H1 (cell line): ENCODE measurements at regions not wholly inside any gene's neighbourhood (a gene's known extent, or its start where the extent isn't known, plus 50 kb on each side); places are given as distances from the start of the nearest gene placed in this dataset.

Experiments
- CTCF ChIA-PET: fragments of 300-600 bp; sonication (Branson Sonifier 250); formaldehyde crosslinking; loops from one replicate; lab custom pipeline; 2021; ENCODE audit not compliant: partially characterized antibody; lab: Charles Lee
- POLR2A ChIA-PET: fragments of 300-600 bp; sonication (Branson Sonifier 250); formaldehyde crosslinking; loops from one replicate; lab custom pipeline; 2021; ENCODE audit warnings: inconsistent platforms; ENCODE audit not compliant: partially characterized antibody; lab: Charles Lee
- DNase-seq, 2 experiments: peaks; one replicate each; pipeline versions ENCODE4 v3.0.0 to v3.0.0-alpha.2; 2010 to 2022; ENCODE audit warnings: low spot score in 2 of 2, low read depth in 1 of 2, mixed read lengths in 1 of 2
- FAIRE-seq: peaks from 2 replicates; lab custom pipeline; 2011; peaks lifted over from hg19 to GRCh38; lab: Jason Lieb, UNC
- H2AFZ ChIP-seq: 2 replicates; pipeline ENCODE4 v1.8.1; 2012; ENCODE audit warnings: low read length, inconsistent platforms
- H2AK5ac ChIP-seq: 2 replicates; pipeline ENCODE4 v1.6.1; 2013; ENCODE audit warnings: low read depth, low read length
- H2BK120ac ChIP-seq: replicated peaks from 2 replicates; pipeline ENCODE3; 2013; ENCODE audit warnings: low read depth, low read length, inconsistent platforms
- H2BK12ac ChIP-seq: 2 replicates; pipeline ENCODE4 v1.6.1; 2013; ENCODE audit warnings: low read depth, low read length
- H2BK15ac ChIP-seq: 2 replicates; pipeline ENCODE4 v1.6.1; 2013; ENCODE audit warnings: low read length
- H2BK20ac ChIP-seq: 2 replicates; pipeline ENCODE4 v1.6.1; 2013; ENCODE audit warnings: low read length
- H2BK5ac ChIP-seq: 2 replicates; pipeline ENCODE4 v1.6.1; 2013; ENCODE audit warnings: low read depth, low read length
- H3K14ac ChIP-seq: 2 replicates; pipeline ENCODE4 v1.6.1; 2013; ENCODE audit warnings: inconsistent platforms; ENCODE audit not compliant: insufficient read length
- H3K18ac ChIP-seq: 2 replicates; pipeline ENCODE4 v1.6.1; 2013; ENCODE audit warnings: low read length; ENCODE audit errors: extremely low read depth
- H3K23ac ChIP-seq: 2 replicates; pipeline ENCODE4 v1.6.1; 2013; ENCODE audit warnings: inconsistent platforms; ENCODE audit not compliant: insufficient read length
- H3K23me2 ChIP-seq: 2 replicates; pipeline ENCODE4 v1.6.1; 2013; ENCODE audit warnings: low read depth, low read length
- H3K27ac ChIP-seq: 2 replicates; pipeline ENCODE4 v1.6.1; 2011; ENCODE audit warnings: low read depth, low read length, inconsistent platforms
- H3K27me3 ChIP-seq, 4 experiments: replicated peaks in 1 of 4; 1 replicate in 1 of 4; 2 replicates in 3 of 4; pipeline versions ENCODE4 v1.6.1 to v1.8.1; 2011 to 2013; ENCODE audit warnings: low read length in 3 of 4, mild to moderate bottlenecking in 3 of 4, inconsistent platforms in 2 of 4, mixed read lengths in 2 of 4, moderate library complexity in 1 of 4; ENCODE audit not compliant: control insufficient read depth in 3 of 4, insufficient read depth in 3 of 4; ENCODE audit errors: extremely low read depth in 1 of 4
- H3K36me3 ChIP-seq, 4 experiments: 2 replicates each; pipeline versions ENCODE4 v1.6.1 to v1.8.1; 2011 to 2013; ENCODE audit warnings: mild to moderate bottlenecking in 4 of 4, low read length in 3 of 4, moderate library complexity in 2 of 4, control low read depth in 1 of 4, inconsistent platforms in 1 of 4; ENCODE audit not compliant: insufficient read depth in 4 of 4, control insufficient read depth in 2 of 4
- H3K4ac ChIP-seq: replicated peaks from 2 replicates; pipeline ENCODE3; 2013; ENCODE audit warnings: low read length, low read depth, mixed read lengths, inconsistent platforms; ENCODE audit not compliant: insufficient read length
- H3K4me1 ChIP-seq, 4 experiments: replicated peaks in 1 of 4; 1 replicate in 1 of 4; 2 replicates in 3 of 4; pipeline versions ENCODE4 v1.6.1 to v1.8.1; 2011 to 2013; ENCODE audit warnings: low read length in 3 of 4, inconsistent platforms in 2 of 4, mixed read lengths in 1 of 4; ENCODE audit not compliant: insufficient read depth in 4 of 4, control insufficient read depth in 3 of 4
- H3K4me2 ChIP-seq, 2 experiments: 2 replicates each; pipeline versions ENCODE4 v1.6.1 to v1.8.1; 2011 to 2013; ENCODE audit warnings: low read depth in 2 of 2, low read length in 2 of 2, control low read depth in 1 of 2, inconsistent platforms in 1 of 2, mild to moderate bottlenecking in 1 of 2; ENCODE audit not compliant: insufficient read depth in 1 of 2
- H3K4me3 ChIP-seq, 4 experiments: fragments of 200-600, 300-600 bp in 1 of 4; sonication (generic), shearing (Covaris generic), sonication (Bioruptor Twin) in 1 of 4; 2 replicates each; pipeline versions ENCODE4 v1.5.1 to v1.8.1; 2011 to 2016; ENCODE audit warnings: low read length in 4 of 4, low read depth in 3 of 4, control low read depth in 2 of 4, inconsistent platforms in 2 of 4, mild to moderate bottlenecking in 2 of 4, mixed read lengths in 1 of 4, moderate library complexity in 1 of 4; ENCODE audit not compliant: insufficient read depth in 2 of 4; ENCODE audit errors: extremely low read depth in 1 of 4
- H3K56ac ChIP-seq: replicated peaks from 2 replicates; pipeline ENCODE3; 2013; ENCODE audit warnings: low read depth, mild to moderate bottlenecking, mixed read lengths, low read length, inconsistent platforms; ENCODE audit not compliant: insufficient read length
- H3K79me1 ChIP-seq: 2 replicates; pipeline ENCODE4 v1.6.1; 2013; ENCODE audit warnings: low read depth, low read length, control low read depth
- H3K79me2 ChIP-seq, 2 experiments: 2 replicates each; pipeline versions ENCODE4 v1.6.1 to v1.8.1; 2012 to 2013; ENCODE audit warnings: low read length in 2 of 2, mild to moderate bottlenecking in 2 of 2, inconsistent platforms in 1 of 2; ENCODE audit not compliant: insufficient read depth in 2 of 2, control insufficient read depth in 1 of 2
- H3K9ac ChIP-seq, 4 experiments: replicated peaks in 1 of 4; 1 replicate in 1 of 4; 2 replicates in 3 of 4; pipeline versions ENCODE4 v1.6.1 to v1.8.1; 2011 to 2013; ENCODE audit warnings: low read depth in 3 of 4, low read length in 3 of 4, control low read depth in 2 of 4, mild to moderate bottlenecking in 2 of 4, moderate library complexity in 2 of 4, inconsistent platforms in 1 of 4; ENCODE audit errors: extremely low read depth in 1 of 4
- H3K9me3 ChIP-seq, 2 experiments: 2 replicates each; pipeline versions ENCODE4 v1.6.1 to v1.8.1; 2012 to 2013; ENCODE audit warnings: mild to moderate bottlenecking in 2 of 2, moderate library complexity in 2 of 2, control low read depth in 1 of 2, inconsistent platforms in 1 of 2, low read depth in 1 of 2, low read length in 1 of 2, mixed read lengths in 1 of 2; ENCODE audit not compliant: insufficient read depth in 2 of 2
- H4K20me1 ChIP-seq, 2 experiments: replicated peaks in 1 of 2; 2 replicates each; pipeline versions ENCODE3 to v1.8.1; 2011 to 2013; ENCODE audit warnings: inconsistent platforms in 2 of 2, low read length in 2 of 2, mild to moderate bottlenecking in 1 of 2; ENCODE audit not compliant: insufficient read depth in 2 of 2, control insufficient read depth in 1 of 2
- H4K5ac ChIP-seq: 2 replicates; pipeline ENCODE4 v1.6.1; 2013; ENCODE audit warnings: low read length, low read depth, mixed read lengths, inconsistent platforms; ENCODE audit not compliant: insufficient read length
- H4K8ac ChIP-seq: 2 replicates; pipeline ENCODE4 v1.8.0; 2013; ENCODE audit warnings: mild to moderate bottlenecking, moderate library complexity, low read length, inconsistent platforms; ENCODE audit not compliant: insufficient read depth; ENCODE audit errors: extremely low read depth
- H4K91ac ChIP-seq: replicated peaks from 2 replicates; pipeline ENCODE3; 2013; ENCODE audit warnings: low read length, mixed read lengths, inconsistent platforms; ENCODE audit not compliant: insufficient read length
- BACH1 ChIP-seq: IDR thresholded peaks from 2 replicates; pipeline ENCODE4 v1.6.1; 2012; ENCODE audit warnings: low read length, improper control_type of control experiment
- CBX5 ChIP-seq: fragments of 300-800, 300-1000 bp; sonication (generic); IDR thresholded peaks from 2 replicates; pipeline ENCODE4 v1.7.1; 2016; ENCODE audit warnings: antibody characterized with exemption, low read length, low read depth
- EZH2 ChIP-seq: fragments of 200-600 bp; sonication (generic); IDR thresholded peaks from 2 replicates; pipeline ENCODE4 v1.7.1; 2012; ENCODE audit warnings: low read depth, mild to moderate bottlenecking, moderate library complexity, low read length, inconsistent platforms; ENCODE audit not compliant: severe bottlenecking
- HDAC6 ChIP-seq: IDR thresholded peaks from one replicate; pipeline ENCODE4 v1.7.1; 2012; ENCODE audit warnings: low read depth, mild to moderate bottlenecking, inconsistent platforms, low read length, moderate library complexity
- MAFK ChIP-seq: IDR thresholded peaks from 2 replicates; pipeline ENCODE4 v1.6.1; 2012; ENCODE audit warnings: low read depth, mild to moderate bottlenecking, improper control_type of control experiment, low read length
- NANOG ChIP-seq: IDR thresholded peaks from 2 replicates; pipeline ENCODE4 v1.6.1; 2011; ENCODE audit warnings: low read length, low read depth, mild to moderate bottlenecking, inconsistent platforms; ENCODE audit not compliant: insufficient read depth, poor library complexity, severe bottlenecking
- RBBP5 ChIP-seq: IDR thresholded peaks from 2 replicates; pipeline ENCODE4 v1.7.1; 2012; ENCODE audit warnings: low read depth, mild to moderate bottlenecking, inconsistent platforms, low read length, moderate library complexity, borderline replicate concordance
- RFX5 ChIP-seq: IDR thresholded peaks from 2 replicates; pipeline ENCODE4 v1.6.1; 2011; ENCODE audit warnings: low read depth, low read length, improper control_type of control experiment, borderline replicate concordance
- SRF ChIP-seq: IDR thresholded peaks from 2 replicates; pipeline ENCODE4 v1.6.1; 2011; ENCODE audit warnings: mild to moderate bottlenecking, low read depth, low read length, moderate library complexity
- YY1 ChIP-seq: IDR thresholded peaks from 2 replicates; pipeline ENCODE4 v1.6.1; 2011; ENCODE audit warnings: low read depth, mild to moderate bottlenecking, low read length
- WGBS, 2 experiments: shearing (Covaris generic) in 1 of 2; methylation state at CpG; one replicate each; pipeline versions ENCODE4 v1.1.6 to v1.1.7; 2013 to 2015; ENCODE audit warnings: low lambda C conversion rate in 2 of 2, mixed read lengths in 2 of 2, inconsistent platforms in 1 of 2, low coverage in 1 of 2, missing lambda C conversion rate in 1 of 2; ENCODE audit not compliant: insufficient replicate concordance in 2 of 2, insufficient coverage in 1 of 2, insufficient read length in 1 of 2; ENCODE audit errors: extremely low coverage in 1 of 2, missing lambda C conversion rate in 1 of 2; 5-methylcytosine and 5-hydroxymethylcytosine counted together

GRCh38 chr3:182731764-182732163 is 61.5 kb upstream of the ATP11B start:
- H3K36me3 ChIP-seq, result no peaks in the 10 kb centered on the region
- H3K9me3 ChIP-seq, result no peaks in the 10 kb centered on the region
- H4K5ac ChIP-seq, result no peak overlapping the region
- H3K56ac ChIP-seq, result no peak overlapping the region
- H2BK5ac ChIP-seq, result no peak overlapping the region
- H3K79me2 ChIP-seq, result no peaks in the 10 kb centered on the region
- ChIA-PET POLR2A (no interaction called here), CTCF (interaction anchor here (0.9 to 2.0 kb wide), 4 partner anchors 9 to 20 kb away, joined by 3 to 8 read pairs (median 4); no protein-coding TSS in a partner anchor)
- H3K4me3 ChIP-seq, result no peak overlapping the region
- H2BK20ac ChIP-seq, result no peak overlapping the region
- H3K4me2 ChIP-seq, result no peak overlapping the region
- no peak overlapping the region for H3K9ac ChIP-seq
- H3K23me2 ChIP-seq, result no peaks in the 10 kb centered on the region
- H3K79me1 ChIP-seq, result no peaks in the 10 kb centered on the region
- no peak overlapping the region for H2BK120ac ChIP-seq
- H3K27me3 ChIP-seq, result peaks cover 0 to 1% (median 0%) of the 10 kb centered on the region in 4 experiments; a peak in 1 of 7 replicates
- no peak overlapping the region for H4K8ac ChIP-seq
- H3K18ac ChIP-seq, result no peak overlapping the region
- no peak for DNase-seq
- no peaks in the 10 kb centered on the region for H4K20me1 ChIP-seq
- peaks cover 0 to 5% (median 1%) of the 10 kb centered on the region in 4 experiments; a peak in 2 of 7 replicates for H3K4me1 ChIP-seq
- H3K4ac ChIP-seq, result no peak overlapping the region
- no peak overlapping the region for H3K27ac ChIP-seq
- H3K23ac ChIP-seq, result no peak overlapping the region
- H2AFZ ChIP-seq, result peak overlapping the region; percentile 5; the same call in 1 of the 2 replicates
- H2BK12ac ChIP-seq, result 0 out of 2 replicates have a peak overlapping the region, but pooled peaks have one; percentile 50
- TF ChIP-seq MAFK (no peak), NANOG (no peak), CBX5 (no peak), YY1 (no peak), RFX5 (no peak), HDAC6 (no peak), RBBP5 (no peak), SRF (no peak), EZH2 (no peak), BACH1 (no peak)
- H2BK15ac ChIP-seq, result no peak overlapping the region
- no peak overlapping the region for H4K91ac ChIP-seq
- WGBS, 2 experiments, result 95% methylated on average over 3 of the region's 3 CpGs; no CpG with 5 or more reads in 1 of the 2 experiments
- no peak overlapping the region for H2AK5ac ChIP-seq
- H3K14ac ChIP-seq, result no peak overlapping the region
- FAIRE-seq, result no peak
